HepG2 (cell line): ENCODE measurements at regions not wholly inside any gene's neighbourhood (a gene's known extent, or its start where the extent isn't known, plus 50 kb on each side); places are given as distances from the start of the nearest gene placed in this dataset.
A peak's percentile ranks its signal among the peaks of the same experiment; 100 is the strongest.

ENCODE experiments used
- CBX1 ChIP-seq: IDR thresholded peaks from one replicate; pipeline ENCODE4 v1.6.1; 2016; ENCODE audit warnings: antibody characterized with exemption, low read depth
- DMAP1 ChIP-seq: IDR thresholded peaks from 2 replicates; pipeline ENCODE4 v1.6.1; 2016
- ELF4 ChIP-seq: sonication (generic); formaldehyde crosslinking; IDR thresholded peaks from 2 replicates; pipeline ENCODE4 v1.5.0; 2020; ENCODE audit warnings: missing genetic modification reagents, mild to moderate bottlenecking, moderate library complexity, borderline replicate concordance
- PAXIP1 ChIP-seq: sonication (generic); formaldehyde crosslinking; conservative IDR thresholded peaks from 2 replicates; pipeline ENCODE4 v1.4.0; 2020; ENCODE audit warnings: mild to moderate bottlenecking, missing genetic modification reagents, moderate library complexity
- PHF8 ChIP-seq: sonication (generic); formaldehyde crosslinking; IDR thresholded peaks from 2 replicates; pipeline ENCODE4 v1.5.0; 2020; ENCODE audit warnings: missing genetic modification reagents
- SMARCE1 ChIP-seq: fragments of 450-650 bp; IDR thresholded peaks from 2 replicates; pipeline ENCODE4 v1.6.1; 2017; ENCODE audit warnings: borderline replicate concordance
- USF2 ChIP-seq, 2 experiments: sonication (generic) in 1 of 2; formaldehyde crosslinking in 1 of 2; IDR thresholded peaks; 2 replicates each; pipeline versions ENCODE4 v1.5.1 to v1.6.1; 2011 to 2020; ENCODE audit warnings: borderline replicate concordance in 1 of 2, low read depth in 1 of 2, low read length in 1 of 2, mild to moderate bottlenecking in 1 of 2, missing genetic modification reagents in 1 of 2, moderate library complexity in 1 of 2
- ZFP91 ChIP-seq: sonication (generic); formaldehyde crosslinking; IDR thresholded peaks from 2 replicates; pipeline ENCODE4 v1.9.0; 2022; ENCODE audit warnings: missing genetic modification reagents, mild to moderate bottlenecking, borderline replicate concordance
- ZGPAT ChIP-seq: IDR thresholded peaks from 2 replicates; pipeline ENCODE4 v1.6.1; 2016; ENCODE audit warnings: mild to moderate bottlenecking
- ZNF20 ChIP-seq: sonication (generic); formaldehyde crosslinking; IDR thresholded peaks from 2 replicates; pipeline ENCODE4 v1.4.0; 2020; ENCODE audit warnings: mild to moderate bottlenecking, moderate library complexity, missing genetic modification reagents
- ZNF550 ChIP-seq: sonication (generic); formaldehyde crosslinking; IDR thresholded peaks from 2 replicates; pipeline ENCODE4 v1.4.0; 2020; ENCODE audit warnings: mild to moderate bottlenecking, missing genetic modification reagents, borderline replicate concordance
- TF ChIP-seq, protein P1 (sequence below): sonication (generic); formaldehyde crosslinking; IDR thresholded peaks from 2 replicates; pipeline ENCODE4 v1.8.0; 2022; ENCODE audit warnings: missing genetic modification reagents, mild to moderate bottlenecking, borderline replicate concordance
- TF ChIP-seq, protein P2 (sequence below): sonication (generic); formaldehyde crosslinking; conservative IDR thresholded peaks from 2 replicates; pipeline ENCODE4 v1.8.0; 2022; ENCODE audit warnings: mild to moderate bottlenecking, moderate library complexity, missing genetic modification reagents

DNA sequence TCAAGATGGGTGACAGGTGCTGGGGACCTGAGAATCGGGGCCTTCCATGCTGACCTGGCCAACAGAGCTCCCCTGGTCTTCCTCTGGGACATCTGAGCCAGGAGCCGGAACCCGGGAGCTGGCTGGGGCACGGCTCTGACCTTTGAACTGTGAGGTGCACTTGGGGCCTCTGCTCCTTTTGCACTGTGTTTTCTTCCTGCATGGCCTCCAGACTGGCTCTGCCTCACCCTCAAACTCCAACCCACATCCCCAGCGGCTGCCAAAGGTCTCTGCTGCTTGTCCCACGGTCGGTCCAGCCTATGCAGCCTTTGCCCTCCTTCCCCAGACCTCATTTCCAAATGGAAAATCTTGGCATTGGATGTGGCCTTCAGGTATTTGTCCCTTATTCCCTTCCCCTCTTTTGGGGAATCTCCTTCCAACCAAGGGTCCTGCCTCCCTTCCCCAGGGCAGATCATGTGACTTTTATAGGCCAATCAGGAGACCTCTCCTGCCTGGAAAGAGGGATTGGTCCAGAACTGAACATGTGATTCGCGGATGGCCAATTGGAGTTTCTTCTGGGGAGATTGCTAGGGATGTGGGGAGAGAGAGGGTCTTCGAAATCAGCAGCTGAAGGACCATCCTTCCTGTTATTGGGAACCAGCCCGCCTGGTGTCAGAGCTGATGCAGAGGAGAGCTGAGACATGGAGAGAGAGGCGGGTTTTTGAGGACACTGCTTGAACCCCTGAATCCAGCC lies 117.9 kb downstream of the CYLD start (continued):
- no peak for TF ChIP-seq CBX1
- TF ChIP-seq ZGPAT (CRISPR knock-in tag) = no peak
- no peak for TF ChIP-seq ZNF550
- TF ChIP-seq DMAP1 (CRISPR knock-in tag) = peak; percentile 52; the same call in 1 of the 2 replicates
- TF ChIP-seq SMARCE1 = no peak
- TF ChIP-seq, protein P1, sequence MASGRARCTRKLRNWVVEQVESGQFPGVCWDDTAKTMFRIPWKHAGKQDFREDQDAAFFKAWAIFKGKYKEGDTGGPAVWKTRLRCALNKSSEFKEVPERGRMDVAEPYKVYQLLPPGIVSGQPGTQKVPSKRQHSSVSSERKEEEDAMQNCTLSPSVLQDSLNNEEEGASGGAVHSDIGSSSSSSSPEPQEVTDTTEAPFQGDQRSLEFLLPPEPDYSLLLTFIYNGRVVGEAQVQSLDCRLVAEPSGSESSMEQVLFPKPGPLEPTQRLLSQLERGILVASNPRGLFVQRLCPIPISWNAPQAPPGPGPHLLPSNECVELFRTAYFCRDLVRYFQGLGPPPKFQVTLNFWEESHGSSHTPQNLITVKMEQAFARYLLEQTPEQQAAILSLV (CRISPR knock-in tag) = peak; percentile 52; the same call in 1 of the 2 replicates
- TF ChIP-seq, protein P2, sequence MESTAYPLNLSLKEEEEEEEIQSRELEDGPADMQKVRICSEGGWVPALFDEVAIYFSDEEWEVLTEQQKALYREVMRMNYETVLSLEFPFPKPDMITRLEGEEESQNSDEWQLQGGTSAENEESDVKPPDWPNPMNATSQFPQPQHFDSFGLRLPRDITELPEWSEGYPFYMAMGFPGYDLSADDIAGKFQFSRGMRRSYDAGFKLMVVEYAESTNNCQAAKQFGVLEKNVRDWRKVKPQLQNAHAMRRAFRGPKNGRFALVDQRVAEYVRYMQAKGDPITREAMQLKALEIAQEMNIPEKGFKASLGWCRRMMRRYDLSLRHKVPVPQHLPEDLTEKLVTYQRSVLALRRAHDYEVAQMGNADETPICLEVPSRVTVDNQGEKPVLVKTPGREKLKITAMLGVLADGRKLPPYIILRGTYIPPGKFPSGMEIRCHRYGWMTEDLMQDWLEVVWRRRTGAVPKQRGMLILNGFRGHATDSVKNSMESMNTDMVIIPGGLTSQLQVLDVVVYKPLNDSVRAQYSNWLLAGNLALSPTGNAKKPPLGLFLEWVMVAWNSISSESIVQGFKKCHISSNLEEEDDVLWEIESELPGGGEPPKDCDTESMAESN (CRISPR knock-in tag) = 0 out of 2 replicates have a peak, but pooled peaks have one; percentile 36
- no peak for TF ChIP-seq ELF4
- peak; percentile 60 for TF ChIP-seq PAXIP1 (CRISPR knock-in tag)
- TF ChIP-seq ZFP91 = peak; percentile 55
- TF ChIP-seq USF2 (IDR thresholded peaks at IDR 0.05; ENCODE audit: low read depth, low read length) = peak; percentile 70
- TF ChIP-seq USF2 (CRISPR knock-in tag; IDR thresholded peaks at IDR 0.05; ENCODE audit: borderline replicate concordance) = peak; percentile 72; the same call in 1 of the 2 replicates
- no peak for TF ChIP-seq ZNF20
- no peak; the same call in 1 of the 2 replicates for TF ChIP-seq PHF8
